GM19238 (cell line): ENCODE measurements at regions not wholly inside any gene's neighbourhood (a gene's known extent, or its start where the extent isn't known, plus 50 kb on each side); places are given as distances from the start of the nearest gene placed in this dataset.

Source experiments
- DNase-seq: peaks from one replicate; pipeline ENCODE4 v3.0.0; 2011; ENCODE audit warnings: low spot score; ENCODE audit not compliant: insufficient read length

- DNase-seq, result no peak
Measured at GRCh38 chr11:131118247-131118646, 202.0 kb upstream of the SNX19 start.

- no peak for DNase-seq
Measured at GRCh38 chr11:131121426-131122333, 205.4 kb upstream of the SNX19 start.

- DNase-seq, result no peak
Measured at GRCh38 chr11:131122448-131122847, 206.2 kb upstream of the SNX19 start.

GRCh38 chr11:131129474-131129873, 213.2 kb upstream of the SNX19 start:
- DNase-seq, result no peak

- DNase-seq, result no peak
Measured at GRCh38 chr11:131135611-131136010, 219.3 kb upstream of the SNX19 start.

GRCh38 chr11:131136486-131136885, 220.2 kb upstream of the SNX19 start:
- no peak for DNase-seq

- DNase-seq, result no peak
Measured at GRCh38 chr11:131137046-131137445, 220.8 kb upstream of the SNX19 start.

GRCh38 chr11:131138731-131139130, 222.5 kb upstream of the SNX19 start:
- DNase-seq, result no peak

- DNase-seq, result no peak
Measured at GRCh38 chr11:131145791-131146190, 224.6 kb upstream of the NTM start.

GRCh38 chr11:131146827-131147490, 223.5 kb upstream of the NTM start:
- DNase-seq, result no peak

- no peak for DNase-seq
Measured at GRCh38 chr11:131154351-131154750, 216.1 kb upstream of the NTM start.

GRCh38 chr11:131157678-131158077, 212.7 kb upstream of the NTM start:
- no peak for DNase-seq

- DNase-seq, result no peak
Measured at GRCh38 chr11:131160846-131161245, 209.6 kb upstream of the NTM start.

- no peak for DNase-seq
Measured at GRCh38 chr11:131163613-131164012, 206.8 kb upstream of the NTM start.

GRCh38 chr11:131165036-131165435, 205.4 kb upstream of the NTM start:
- DNase-seq, result no peak

GRCh38 chr11:131168839-131169713, 201.3 kb upstream of the NTM start:
- no peak for DNase-seq

GRCh38 chr11:131172011-131172410, 198.4 kb upstream of the NTM start:
- DNase-seq, result no peak

GRCh38 chr11:131178020-131178419, 192.4 kb upstream of the NTM start:
- no peak for DNase-seq

GRCh38 chr11:131178596-131178995, 191.8 kb upstream of the NTM start:
- DNase-seq, result no peak

GRCh38 chr11:131179836-131180235, 190.6 kb upstream of the NTM start:
- DNase-seq, result no peak

GRCh38 chr11:131185915-131186314, 184.5 kb upstream of the NTM start:
- DNase-seq, result no peak

- peak; percentile 37 for DNase-seq
Measured at GRCh38 chr11:131186629-131187101, 183.8 kb upstream of the NTM start.
